CD4-positive, alpha-beta T cell treated with Interleukin-15 for 4 hours (primary cell): ENCODE measurements at regions not wholly inside any gene's neighbourhood (a gene's known extent, or its start where the extent isn't known, plus 50 kb on each side); places are given as distances from the start of the nearest gene placed in this dataset.

Source experiments
- DNase-seq: peaks from one replicate; pipeline ENCODE4 v3.0.0-alpha.2; 2020; ENCODE audit warnings: low spot score

DNA sequence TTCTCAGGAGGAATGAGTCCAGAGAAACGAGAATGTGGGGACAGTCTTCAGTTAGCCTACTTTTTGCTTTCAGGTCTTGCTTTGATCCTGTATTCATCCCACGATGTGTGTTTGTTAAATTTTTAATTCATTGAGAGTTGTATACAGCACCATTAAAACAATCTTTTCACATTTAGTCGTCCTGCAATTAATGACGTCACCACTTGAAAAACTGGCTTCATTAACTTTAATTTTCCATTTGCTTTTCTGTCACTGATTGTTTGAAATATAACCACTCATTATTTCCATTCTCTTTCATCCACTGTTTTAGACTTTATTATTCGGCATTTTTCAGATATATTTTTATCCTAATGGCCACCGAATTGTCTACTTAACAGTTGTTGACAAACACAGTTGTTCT, 146.9 kb downstream of the TFEC start:
- no peak for DNase-seq

DNA sequence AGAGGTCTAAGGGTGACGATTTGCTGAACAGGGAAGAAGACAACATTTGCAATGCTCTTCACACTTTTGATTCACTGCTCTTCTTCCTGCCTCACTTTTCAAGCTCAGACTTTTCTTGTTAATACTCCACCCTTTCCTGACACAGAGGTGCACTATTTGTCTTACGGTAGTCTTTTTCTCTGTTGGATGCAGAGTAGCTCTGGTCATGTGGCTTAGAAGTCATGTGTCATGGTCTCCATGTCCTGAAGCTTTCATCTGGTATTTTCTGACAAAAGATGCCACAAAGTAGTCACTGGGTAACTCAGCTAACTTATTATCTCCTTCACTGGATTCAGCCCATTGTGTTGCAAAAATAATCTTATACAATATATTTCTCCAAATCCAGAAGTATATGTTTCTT, 149.1 kb downstream of the TFEC start:
- DNase-seq = no peak

DNA sequence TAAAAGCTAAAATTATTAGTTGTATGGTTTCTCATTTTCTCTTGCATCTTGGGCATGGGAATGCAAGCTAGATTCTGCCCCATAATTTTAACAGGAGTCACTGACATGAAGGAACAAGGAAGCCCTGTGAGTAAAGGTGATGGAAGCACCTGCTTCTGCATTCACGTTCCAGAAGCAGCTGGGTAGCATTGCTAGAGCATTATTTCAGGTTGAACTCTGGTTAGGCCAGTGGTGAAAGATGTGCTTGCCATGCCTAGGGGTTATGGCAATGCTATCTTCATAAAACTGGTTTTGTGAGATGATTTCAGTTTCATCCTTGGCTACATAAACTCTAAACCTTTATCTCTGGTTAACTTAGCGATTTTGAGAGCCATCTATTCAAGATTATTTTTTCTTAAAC, 151.4 kb downstream of the TFEC start:
- DNase-seq = no peak

DNA sequence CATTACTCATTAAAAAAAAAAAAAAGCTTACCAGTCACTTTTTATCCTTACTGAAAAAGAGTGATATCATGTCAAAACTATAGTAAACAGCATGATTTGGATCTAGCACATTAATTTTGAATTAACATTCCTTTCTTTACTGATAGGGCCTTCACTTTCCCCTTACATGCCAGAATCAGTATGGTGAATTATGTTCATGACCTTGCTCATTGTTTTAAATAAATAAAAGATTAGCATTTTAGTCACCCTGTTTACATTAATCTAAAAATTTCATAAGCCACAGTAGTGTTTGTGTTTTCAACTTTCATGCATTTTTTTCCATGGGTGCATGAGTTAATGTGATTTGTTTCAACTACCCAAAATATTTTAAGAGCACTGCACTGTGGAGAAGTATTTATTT, 160.8 kb downstream of the TFEC start:
- no peak for DNase-seq

DNA sequence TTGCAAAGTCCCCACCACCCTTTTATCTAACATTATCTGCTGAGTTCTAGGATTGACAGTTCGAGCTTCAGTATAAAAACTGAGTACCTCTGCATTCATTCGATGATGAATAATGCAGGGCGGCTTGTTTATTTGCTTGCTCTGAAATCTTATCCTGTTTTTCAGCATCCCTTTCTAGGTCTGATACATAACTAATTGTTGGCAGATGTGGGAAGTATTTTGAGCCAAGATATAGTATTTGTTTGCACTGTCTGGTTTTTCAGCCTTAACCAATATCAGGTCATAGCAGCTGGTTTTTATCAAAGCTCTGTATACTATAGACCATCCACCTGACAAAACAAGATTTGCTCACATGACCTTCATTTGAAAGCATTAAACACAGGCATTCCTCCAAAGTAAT, 161.4 kb downstream of the TFEC start:
- DNase-seq = no peak

DNA sequence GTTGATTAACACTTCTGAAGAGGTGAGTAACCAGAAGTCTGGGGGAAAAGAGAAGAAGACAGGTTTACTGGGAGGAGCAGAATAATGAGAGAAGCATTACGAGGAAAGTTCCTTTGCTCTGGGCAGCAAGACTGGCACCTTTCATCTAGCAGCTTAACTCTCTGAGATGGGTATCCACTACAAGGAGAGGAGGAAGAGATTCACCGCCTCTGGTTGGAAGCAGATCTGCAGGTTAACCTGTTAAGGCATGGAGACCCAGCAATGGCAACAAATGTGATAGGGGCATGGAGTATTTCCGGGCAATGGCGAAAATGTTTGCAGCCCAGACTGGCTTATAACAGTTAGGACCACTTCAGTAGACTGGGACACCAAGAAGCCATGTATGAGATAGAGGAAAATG, 162.2 kb downstream of the TFEC start:
- DNase-seq = no peak

DNA sequence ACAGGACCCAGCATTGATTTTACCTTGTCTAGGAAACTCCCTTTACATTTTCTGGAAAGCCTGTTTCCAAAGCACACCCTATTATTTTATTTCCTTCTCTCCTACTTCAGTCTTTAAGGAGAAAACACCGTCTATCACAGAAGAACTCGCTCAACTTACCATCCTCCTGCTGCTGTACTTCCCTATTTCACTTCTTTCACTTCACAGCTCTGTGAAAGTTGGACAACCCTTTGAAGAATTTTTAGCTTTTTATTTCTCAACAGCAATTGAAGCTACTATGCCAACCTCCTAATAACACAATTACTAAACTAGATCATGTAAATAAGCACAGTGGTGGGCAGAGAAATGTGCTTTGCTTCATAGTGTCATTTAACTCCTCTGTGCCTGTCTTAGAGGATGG, 166.5 kb downstream of the TFEC start:
- no peak for DNase-seq

DNA sequence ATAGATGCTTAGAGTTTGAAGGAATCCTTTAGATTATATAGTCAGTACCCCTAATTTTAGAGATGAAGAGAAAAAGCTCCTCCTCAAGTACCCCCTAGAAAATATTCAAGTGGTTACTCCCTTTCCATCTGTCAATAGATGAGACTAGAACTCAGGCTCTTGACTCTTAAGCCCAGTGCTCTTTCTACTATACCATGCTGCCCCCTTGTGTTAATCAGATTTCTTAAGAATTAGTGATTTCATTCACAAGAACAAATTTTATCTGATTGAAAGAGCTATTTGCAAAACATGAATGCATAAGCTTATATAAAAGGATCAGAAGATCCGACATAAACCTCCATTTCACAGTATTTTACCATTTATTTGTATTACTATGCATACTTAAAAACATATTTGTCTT, 179.3 kb downstream of the TFEC start:
- DNase-seq = peak; percentile 22

DNA sequence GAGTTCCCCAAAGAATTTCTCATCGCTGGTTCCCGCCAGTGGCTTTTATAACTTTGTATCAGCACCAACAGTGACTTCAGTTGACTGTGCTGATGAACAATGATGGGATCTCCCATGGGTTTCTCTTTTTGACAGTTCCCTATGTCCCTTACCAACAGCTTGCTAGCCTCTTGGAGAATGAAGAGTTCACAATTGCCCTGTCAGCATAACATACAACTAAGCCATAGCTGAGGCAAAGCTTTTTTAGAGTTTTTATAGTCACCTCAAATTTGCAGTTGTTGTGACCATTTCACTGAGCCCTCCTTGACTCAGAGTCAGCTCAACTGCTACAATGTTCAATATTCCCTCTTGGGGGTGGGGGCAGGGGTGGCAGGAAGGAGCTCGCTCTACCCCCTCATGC, 179.8 kb downstream of the TFEC start:
- no peak for DNase-seq

DNA sequence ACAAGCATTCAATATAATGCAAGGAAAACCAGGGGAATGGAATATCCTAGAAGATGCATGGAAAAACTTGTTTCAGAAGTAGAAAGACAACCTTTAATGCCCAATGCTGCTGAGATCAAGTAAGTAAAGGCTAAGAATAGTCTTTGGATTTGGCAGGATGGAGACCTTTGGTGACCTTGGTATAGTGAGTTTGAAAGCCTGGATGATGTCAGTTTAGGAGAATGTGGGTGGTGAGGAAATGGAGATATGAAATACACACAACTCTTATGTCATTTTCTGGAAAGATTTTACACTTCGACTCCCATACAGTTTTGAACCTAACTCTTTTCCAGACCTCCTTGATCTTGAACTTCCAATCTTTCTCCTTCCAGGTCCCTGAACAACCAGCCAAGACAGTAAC, 185.7 kb downstream of the TFEC start:
- no peak for DNase-seq

DNA sequence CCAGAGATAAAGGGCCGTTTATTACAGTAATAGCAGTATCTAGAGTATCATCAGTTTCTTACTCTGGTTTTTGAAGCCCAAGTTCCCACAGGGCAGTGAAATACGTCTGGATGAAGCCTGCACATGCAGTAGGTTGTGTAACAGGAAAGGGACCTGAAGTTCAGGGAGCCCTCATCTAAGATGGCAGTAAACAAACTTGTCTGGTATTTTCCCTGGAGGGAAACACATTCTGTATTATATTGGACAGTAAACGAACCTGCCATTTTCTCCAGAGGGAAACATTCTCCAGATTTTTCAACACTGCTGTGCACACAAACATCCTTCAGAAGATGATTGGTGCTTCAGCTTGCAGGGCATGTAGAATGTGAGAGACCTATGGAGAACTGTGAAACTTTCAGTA, 189.9 kb downstream of the TFEC start:
- no peak for DNase-seq

DNA sequence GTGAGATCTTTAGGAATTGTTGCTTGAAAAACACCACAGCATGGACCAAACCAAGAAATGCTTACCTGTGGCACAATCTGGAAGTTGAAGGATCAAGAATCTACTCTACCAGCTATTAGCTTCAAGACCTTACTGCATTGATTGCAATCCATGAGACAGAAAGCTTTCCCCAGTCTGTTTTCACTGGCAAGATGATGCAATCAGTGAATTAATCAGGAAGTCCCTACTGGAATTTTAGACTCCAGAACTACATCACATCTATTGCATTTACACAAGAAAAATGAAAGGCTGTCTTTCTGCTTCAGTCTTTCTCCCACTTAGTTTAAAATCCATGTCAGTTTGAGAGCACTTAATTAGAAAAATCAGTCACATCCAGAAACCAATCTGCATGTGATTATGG, 191.7 kb downstream of the TFEC start:
- DNase-seq = no peak

DNA sequence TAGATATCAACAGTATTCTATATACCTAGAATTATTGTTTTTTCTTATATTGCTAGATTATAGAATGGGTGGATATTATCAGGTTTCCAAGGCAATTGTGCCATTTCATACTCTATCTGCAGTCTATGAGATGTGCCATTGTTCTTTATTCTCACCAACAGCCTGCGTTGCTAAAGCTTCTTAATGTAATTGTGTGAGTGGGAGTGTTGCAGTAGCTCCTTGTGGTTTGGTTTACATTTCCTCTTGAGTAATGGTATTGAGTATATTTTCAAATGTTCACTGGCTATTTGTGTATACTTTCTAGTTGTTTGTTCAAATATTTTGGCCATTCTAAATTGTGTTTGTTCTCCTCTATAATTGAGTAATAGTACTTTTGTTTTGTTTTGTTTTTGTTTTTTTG, 199.2 kb downstream of the TFEC start:
- no peak for DNase-seq

DNA sequence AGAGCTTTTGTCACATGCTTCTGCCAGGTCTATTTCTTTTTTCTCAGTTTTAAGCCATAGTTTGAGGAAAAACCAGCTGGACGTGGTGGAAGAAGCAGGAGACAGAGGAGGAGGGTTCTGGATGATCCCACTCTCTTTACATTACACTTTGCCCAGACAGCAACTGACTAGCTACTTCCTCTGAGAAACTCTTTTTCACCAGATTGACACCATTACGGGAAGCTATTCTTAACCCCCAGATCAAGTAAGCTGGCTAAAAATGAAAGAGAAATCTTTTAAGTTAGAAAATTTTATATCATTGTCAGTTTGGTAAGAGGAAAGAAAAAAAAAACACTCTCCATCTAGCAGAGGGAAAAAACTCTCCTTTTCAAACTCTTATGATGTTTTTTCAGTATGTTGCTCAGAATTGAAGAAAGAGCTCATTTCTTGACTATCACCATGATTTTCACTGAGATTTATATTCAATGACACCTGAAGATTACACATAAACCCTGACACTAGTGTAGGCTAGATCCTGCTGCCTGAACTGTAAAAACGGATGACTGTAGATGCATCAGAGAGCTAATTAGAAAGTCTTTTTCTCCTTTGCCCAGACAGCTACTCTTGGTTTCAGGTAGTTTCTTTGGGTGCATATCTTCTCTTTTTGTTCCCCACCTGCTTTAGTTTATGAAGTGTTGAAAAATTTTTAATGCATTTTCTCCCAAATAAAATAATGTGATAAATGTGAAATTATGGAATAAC, 203.1 kb downstream of the TFEC start:
- no peak for DNase-seq

DNA sequence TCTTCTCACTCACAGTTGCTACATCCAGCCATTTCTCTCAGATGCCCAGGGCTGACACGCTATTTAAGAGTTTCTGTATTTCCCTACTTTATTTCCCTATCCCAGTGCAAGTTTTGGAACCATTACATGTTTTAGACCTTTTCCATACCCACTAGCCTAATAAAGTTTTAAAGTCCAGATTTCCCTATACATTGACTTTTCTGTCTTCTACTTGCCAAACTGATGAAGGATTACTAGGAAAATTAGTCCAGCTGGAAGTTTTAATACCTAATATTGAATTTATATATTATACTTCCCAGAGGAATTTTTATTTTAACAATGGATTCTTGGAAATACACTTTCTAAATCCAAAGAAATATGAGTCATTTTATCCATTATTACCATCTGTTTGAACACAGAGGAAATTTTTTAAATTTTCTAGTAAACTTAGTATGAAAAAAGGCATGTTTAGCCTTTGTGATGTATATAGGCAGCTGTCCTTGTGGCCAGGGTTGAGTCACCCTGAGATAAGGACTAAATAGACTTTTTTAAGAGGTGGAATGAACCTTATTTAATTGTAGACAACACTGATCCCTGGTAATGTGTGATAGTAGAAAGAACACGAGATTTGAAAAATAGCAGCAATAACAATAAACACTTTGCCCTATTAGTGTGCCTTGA, 205.0 kb downstream of the TFEC start:
- no peak for DNase-seq

DNA sequence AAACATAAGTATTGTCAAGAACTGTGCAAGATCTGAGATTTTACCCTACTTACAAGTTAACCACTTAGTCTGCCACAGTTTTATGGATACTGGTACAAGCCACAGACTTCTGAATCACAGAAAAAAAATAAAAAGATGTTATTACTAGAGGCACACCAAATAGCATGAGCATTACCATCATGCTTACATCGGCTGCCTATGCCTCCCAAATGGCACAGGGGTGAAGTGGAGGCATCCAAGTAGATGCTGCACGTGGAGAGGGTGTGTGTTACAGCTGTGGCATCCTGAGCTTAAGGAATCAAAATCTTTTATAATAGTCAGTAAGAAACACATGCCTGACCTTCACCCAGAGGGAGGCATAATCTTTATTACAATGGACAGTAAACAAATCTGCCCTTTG, 207.8 kb downstream of the TFEC start:
- no peak for DNase-seq

DNA sequence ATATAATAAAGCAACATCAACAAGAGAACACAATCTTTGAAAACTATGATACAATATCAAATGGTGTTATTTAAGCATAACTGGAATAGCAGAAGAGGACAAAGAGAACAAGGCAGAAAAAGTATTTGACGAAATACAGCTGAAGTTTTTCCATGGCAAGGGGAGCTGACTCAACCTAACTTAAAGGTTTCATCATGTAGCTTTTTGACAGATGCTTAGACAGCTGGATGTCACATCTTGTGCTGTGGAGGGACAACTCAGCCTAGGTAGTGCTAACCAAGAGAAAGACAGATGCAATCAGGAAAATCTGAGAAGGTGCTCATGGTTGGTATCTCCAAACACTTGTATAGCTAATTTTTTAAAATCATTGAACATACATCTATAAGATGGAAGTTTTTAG, 208.2 kb downstream of the TFEC start:
- no peak for DNase-seq

DNA sequence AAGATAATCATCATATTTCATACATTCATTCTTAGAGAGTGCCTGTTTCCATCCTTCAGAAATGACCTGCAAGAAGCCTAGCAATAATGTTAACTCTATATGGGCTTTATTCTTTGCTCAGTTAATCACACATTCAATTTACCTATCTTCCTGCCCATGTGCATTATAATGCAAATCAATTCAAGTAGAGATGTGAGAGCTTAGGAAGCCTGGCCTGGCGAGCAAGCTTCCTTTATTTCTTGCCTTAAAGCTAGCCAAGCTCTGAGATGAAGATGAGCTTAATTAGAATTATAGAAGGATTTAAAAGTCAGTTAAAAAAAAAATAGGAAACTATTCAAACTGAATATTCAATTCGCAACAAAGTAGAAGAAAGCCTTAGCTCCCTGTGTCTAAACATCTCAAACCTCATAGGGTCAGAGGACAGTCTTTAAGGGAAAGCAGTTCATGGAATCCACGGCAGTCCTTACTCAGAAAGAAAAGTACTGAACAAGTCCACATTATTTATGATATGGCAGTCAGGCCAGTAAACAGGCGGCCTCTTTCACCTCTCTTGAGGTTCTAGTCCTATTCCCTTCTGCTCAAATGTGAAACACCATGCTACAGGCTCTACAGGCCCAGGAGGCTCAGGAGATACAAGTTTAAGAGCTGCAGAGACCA, 214.1 kb downstream of the TFEC start:
- DNase-seq = no peak

DNA sequence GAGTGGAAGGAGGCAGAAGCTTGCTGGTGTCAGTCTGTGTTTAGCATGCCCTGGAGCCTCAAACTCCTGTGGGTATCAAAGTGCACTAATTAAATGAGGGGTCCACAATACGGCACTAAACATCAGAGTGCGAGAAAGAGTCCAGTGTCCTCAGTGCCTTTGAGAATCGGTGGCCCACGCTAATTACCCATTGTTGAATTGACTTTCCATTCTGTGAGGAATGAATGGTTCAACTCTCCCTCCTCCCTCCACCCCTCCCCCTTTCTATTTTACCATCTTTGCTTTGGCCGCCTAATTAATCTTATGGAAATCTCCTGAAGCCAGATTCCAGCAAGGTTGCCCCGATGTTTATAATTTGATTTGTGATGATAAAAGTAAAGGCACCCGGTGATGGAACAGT, 217.8 kb downstream of the TFEC start:
- DNase-seq = no peak

DNA sequence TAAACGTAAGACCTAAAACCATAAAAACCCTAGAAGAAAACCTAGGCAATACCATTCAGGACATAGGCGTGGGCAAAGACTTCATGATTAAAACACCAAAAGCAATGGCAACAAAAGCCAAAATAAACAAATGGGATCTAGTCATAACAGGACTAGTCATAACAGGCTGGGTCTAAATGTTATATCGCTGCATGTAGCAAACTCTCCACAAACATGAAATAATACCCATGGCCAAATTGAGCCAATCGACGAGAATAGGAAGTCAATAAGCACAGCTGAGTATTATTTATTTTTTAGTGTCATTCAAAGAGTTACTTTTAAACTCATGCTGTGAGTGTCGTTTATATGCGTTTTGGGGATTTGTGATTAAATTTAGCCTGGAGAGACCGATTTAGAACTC, 225.1 kb downstream of the TFEC start:
- no peak for DNase-seq

DNA sequence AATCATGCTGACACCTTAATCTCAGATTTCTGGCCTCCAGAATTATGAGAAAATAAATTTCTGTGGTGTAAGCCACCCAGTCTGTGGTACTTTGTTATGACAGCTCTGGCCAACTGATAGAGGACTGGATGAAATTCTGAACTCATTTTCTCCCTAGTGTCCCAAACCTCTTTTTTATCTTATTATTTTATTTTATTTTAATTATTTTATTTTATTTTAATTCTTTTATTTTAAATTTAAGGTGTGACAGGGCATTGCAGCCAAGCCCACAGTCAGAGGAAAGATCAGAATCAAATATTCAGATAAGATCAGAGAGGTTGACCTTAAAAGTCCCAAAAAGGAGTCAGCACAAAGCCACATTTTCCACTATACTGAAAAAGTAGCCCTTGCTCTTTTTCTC, 228.1 kb downstream of the TFEC start:
- DNase-seq = no peak

DNA sequence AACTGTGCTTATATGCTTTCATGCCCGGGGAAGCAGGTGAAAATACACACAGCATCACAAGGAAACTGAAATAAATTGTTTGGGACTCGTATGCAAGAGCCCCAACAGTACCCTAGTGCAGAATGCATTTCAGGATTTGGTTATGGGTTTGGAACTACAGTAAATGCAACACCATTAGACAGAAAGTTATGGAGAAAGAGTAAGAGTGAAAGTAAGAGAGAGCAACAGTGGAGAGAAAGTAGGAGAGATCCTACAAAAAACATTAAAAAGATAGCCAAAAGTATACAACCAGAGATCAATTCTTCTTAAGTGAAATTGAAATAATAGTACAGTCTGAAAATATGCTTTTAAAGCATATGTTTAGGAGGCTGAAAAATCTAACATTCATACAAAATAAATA, 231.1 kb downstream of the TFEC start:
- DNase-seq = no peak

DNA sequence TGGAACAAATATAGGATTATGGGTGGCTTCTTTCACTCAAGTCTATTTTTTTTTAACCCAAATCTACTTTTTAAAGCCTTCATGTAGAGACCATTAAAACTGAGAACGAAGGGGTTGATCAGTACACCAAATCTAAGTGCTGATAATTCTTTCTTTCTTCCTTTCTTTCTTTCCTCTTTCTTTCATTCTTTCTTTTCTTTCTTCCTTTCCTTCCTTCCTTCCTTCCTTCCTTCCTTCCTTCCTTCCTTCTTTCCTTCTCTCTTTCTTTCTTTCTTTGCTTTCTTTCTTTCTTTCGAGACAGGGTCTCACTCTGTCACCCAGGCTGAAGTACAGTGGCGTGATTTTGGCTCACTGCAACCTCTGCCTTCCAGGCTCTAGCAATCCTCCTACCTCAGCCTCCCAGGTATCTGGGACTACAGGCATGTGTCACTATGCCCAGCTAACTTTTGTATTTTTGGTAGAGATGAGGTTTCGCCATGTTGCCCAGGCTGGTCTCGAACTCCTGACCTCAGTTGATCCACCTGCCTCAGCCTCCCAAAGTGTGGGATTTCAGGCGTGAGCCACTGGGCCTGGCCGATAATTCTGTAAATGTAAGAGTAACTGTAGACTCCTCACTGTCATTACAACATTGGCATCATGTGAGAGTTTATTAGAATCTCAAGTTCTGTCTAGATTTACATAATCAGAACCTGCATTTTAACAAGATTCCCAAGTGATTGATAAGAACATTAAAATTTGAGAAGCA, 236.4 kb downstream of the TFEC start:
- DNase-seq = no peak
